Astrocyte of the spinal cord (primary cell): ENCODE measurements at regions not wholly inside any gene's neighbourhood (a gene's known extent, or its start where the extent isn't known, plus 50 kb on each side); places are given as distances from the start of the nearest gene placed in this dataset.

ENCODE experiments used
- DNase-seq: peaks from one replicate; pipeline ENCODE4 v3.0.0; 2011; ENCODE audit warnings: low read depth, low spot score
- H3K4me3 ChIP-seq: 2 replicates; pipeline ENCODE4 v1.5.1; 2011; ENCODE audit warnings: low read depth, mild to moderate bottlenecking, low read length, moderate library complexity
- CTCF ChIP-seq: IDR thresholded peaks from 2 replicates; pipeline ENCODE4 v1.5.1; 2012; ENCODE audit warnings: low read depth, mild to moderate bottlenecking, low read length, inconsistent platforms
- in situ Hi-C: cut with HindIII; loops from 2 replicates; pipeline ENCODE4 v1.10.0; 2017; ENCODE audit warnings: low sequenced_read_pairs

GRCh38 chr9:19564396-19565061 is 155.7 kb downstream of the ACER2 start:
- DNase-seq: no peak
- no peak overlapping the region for H3K4me3 ChIP-seq
- no peak for TF ChIP-seq CTCF
- in situ Hi-C loops: no loop called here

DNA sequence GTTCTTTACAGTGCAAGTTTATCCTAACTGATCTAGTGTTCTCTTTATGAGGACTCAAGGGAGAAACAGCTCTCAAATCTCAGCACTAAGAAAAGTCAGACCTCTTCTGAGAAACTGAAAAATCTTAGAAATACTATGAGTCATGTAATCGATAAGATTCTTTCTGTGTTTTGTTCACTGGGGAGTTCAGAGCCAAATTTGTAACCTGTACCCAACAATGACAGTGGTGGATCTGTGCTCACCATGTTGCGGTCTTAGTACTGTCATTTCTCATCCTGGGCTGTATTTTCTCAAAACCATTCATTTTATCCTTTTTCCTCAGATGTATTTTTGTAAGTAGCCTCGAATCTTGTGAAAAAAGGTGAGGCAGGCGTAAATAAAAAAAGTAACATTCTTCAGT is 146.4 kb downstream of the ACER2 start:
- TF ChIP-seq CTCF: no peak
- H3K4me3 ChIP-seq: no peak overlapping the region
- DNase-seq: no peak
- in situ Hi-C loops: no loop called here

DNA sequence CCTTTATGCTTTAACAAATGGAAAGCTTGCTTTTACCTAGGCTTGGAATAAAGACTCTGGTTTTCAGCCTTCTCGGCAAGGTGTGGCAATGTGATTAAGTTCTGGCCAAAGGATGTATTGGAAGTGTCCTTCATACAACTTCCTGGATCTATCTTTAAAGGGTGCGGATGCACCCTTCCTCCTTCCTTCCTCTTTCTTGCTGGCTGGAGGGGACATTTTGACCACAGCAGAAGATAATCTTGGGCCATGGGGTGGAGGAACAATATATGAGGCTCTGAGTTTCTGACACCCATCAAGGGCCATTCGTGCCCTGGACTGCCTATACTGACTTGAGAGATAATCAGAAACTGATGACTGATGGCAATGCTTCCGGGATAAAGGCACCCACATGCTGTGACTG is 145.7 kb downstream of the ACER2 start:
- no peak for TF ChIP-seq CTCF
- in situ Hi-C loops: no loop called here
- no peak for DNase-seq
- no peak overlapping the region for H3K4me3 ChIP-seq

DNA sequence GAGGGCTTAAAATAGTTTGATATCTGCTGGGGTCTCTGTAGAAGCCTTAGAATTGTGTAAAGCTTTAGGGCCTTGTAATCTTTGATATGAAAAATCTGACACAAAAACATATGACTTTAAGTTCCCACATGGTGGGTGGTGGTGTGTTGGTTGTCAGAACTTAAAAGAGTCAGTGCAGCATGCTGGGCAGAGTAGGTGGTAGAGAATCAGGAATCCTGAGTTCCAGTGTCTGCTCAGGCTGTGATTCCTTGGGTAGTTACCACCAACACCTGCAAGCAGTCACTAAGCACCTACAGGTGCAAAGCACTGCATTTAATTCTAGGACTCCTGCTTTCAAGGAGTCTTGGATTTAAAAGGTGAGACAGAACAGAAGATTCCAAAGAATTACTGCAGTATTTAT is 144.6 kb downstream of the ACER2 start:
- no peak for TF ChIP-seq CTCF
- no peak for DNase-seq
- H3K4me3 ChIP-seq: no peak overlapping the region
- in situ Hi-C loops: no loop called here

GRCh38 chr9:19552282-19553105 is 143.7 kb downstream of the ACER2 start:
- in situ Hi-C loops: no loop called here
- no peak for DNase-seq
- TF ChIP-seq CTCF: no peak
- no peak overlapping the region for H3K4me3 ChIP-seq

GRCh38 chr9:19551124-19551929 is 142.5 kb downstream of the ACER2 start:
- DNase-seq: peak; percentile 3
- no peak for TF ChIP-seq CTCF
- in situ Hi-C loops: no loop called here
- no peak overlapping the region for H3K4me3 ChIP-seq
